ENCODE measurements at regions not wholly inside any gene's neighbourhood (a gene's known extent, or its start where the extent isn't known, plus 50 kb on each side); places are given as distances from the start of the nearest gene placed in this dataset.

DNA sequence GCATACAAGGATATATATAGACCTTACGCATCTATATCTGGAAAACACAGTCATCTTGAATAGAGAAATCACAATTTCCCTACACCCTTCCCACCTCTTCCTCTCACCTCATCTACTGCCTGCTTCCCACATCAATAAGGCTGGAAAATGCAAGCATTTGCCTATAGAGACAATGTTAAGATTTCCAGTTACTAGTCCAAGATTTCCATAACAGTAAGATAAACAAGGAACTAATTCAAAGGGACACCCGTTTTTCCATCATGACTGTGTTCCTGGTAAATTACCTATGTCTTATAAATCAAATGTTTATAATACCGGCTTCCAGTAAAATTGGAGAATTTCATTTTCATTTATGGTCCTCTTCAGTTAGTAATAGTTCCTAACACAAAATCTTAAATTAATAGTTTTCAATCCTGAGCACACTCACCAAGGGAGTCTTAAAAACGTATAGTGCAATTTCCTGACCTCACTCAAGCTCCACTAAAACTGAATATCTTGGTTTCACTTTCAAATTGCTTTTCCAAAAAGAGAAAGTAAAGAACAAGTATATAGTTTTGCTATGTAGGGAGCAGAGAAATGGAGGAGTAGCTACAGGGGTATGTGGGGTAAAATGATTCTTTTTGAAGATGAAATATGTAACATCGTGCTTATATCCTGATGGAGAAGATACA, 398.7 kb downstream of the PLPP3 start:
- DNase-seq: no peak

DNA sequence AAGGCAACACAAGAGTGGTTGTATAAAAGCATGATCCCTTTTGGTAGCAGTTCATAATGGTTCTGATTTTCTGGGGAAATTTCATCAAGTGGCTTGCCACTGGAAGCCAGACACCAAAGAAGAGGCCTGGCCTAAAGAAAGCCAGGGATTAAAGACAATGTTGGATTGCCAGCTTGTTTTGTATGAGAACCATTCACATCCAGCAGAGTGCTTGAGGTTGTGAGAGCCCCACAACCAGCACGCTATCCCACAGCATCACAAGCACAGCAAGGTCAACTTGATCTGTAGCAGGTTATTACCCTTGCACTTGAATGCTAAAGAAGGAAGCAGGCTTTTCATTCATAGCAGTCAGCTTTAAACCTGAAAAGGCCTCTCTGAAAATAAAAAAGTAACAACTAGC, 399.8 kb downstream of the PLPP3 start:
- DNase-seq: no peak

DNA sequence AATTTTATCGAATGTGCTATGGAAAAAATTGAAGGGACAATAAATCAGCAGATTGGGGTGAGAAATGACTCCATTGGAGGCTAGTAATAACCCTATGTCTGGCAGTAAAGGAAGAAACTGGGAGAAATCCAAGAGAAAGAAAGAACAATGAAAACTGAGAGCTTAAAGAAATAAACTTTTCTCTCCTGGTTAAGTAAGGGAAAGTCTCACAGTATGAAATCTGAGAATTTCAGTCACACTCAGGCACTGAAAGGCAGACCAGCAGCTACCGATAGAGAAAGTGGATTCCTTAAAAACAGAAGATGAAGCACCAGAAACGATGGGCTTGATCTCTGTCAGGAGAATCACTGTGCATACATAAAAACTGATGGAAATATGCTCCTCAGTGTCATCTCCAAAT, 404.2 kb downstream of the PLPP3 start:
- no peak for DNase-seq

DNA sequence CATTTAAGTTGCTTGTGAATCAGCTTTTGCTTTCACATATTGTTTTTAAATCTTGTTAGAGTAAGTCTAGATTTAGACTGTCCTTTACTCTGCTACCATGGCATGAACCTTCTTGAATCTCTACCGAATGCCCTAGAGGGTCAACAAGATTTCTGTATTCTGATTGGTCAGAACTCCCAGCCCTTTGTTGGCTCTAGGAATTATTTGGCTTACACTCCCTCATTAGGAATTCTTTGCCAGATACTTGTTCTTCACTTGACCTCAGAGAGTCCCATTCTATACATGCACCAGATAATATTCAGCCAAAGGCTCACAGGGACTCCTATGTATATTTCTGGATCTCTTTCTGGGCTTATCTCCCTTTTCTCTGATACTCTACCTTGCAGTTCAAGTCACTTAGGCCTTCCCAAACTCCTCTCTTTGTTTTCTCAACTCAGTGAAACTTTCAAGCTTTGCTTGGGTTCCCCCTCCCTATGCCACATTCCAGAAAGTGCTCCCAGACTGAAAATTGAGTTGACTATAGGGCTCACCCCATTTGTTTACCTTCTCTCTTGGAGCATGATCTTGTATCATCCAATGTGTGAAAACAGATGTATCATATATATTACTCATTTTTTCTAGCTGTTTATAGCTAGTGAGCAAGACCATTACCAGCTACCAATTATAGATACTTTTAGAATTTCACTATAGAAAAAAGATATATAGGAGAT, 405.0 kb downstream of the PLPP3 start:
- DNase-seq: no peak

DNA sequence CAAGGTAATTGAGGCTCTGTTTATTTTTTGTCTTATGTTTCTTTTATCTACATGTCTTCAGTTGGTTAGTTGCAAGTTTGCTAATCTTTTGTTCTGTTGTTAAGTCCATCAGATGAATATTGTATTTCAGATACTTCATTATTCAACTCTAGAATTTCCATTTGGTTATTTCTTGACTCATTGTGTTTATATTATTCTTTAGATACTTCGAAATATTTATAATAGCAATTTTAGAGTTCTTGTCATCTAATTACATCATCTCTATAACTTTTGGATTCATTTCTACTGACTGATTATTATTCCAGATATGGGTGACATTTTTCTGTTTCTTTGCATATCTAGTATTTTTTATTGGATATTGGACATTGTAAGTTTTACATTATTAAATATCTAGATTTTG, 405.6 kb downstream of the PLPP3 start:
- DNase-seq: no peak

DNA sequence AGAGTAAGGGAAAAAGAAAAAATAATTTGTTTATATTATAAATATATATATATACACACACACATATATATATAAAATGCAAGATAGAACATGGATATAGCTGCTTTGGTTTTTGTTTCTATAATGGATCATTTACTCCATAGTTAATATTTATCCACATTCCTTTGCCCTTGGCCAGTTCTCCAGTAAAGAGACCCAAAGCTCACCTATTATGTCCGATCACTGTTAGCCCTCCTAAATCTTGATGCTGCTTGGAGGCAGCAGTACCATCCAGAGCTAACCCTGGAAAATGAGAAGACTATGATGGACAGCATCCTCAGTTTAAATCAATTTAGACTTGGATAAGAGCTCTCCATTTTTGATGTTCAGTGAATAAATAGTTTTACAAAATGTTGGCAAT, 407.7 kb downstream of the PLPP3 start:
- DNase-seq: no peak

DNA sequence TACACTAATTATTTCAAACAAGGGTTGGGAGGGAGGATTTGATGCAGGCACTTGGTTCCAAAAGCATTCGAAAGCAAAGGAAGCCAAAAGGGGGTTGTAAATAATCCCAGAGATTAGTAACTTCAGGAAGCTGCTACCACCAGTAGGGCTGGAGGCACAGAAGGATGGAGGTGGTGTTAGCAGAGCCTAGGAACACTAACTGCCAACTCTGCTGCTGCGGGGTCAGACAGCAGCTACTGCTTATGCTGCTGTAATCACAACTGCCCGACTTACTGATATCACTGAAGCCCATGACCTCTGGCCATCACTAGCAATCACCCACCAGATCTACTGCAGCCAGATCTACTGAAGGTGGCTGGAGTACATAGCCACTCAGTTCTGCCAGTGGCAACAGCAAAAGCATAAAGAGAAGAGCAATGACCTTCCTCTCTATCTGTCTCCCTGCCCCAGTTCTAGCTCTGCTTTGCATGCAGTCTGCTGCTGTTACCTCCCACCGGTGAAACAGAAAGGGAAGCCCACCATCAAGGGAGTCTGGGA, 408.5 kb downstream of the PLPP3 start:
- no peak for DNase-seq

DNA sequence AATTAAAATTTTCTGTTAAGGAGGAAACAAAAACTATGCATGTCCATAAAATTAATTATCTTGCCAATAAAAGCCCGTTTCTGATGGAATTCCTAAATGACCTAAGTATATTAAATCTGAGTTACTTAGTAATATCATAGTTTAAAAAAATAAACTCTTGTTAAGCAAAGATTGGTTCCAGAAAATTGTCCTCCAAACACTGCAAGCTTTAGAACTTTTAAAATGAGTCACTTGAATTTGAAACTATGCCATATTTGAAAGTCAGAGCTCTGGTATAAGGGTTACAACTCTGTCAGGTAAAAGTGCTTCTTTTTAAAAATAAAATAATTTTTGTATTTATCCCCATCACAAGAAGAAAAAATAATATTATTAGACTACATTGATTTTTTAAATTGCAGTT, 409.5 kb downstream of the PLPP3 start:
- DNase-seq: no peak

DNA sequence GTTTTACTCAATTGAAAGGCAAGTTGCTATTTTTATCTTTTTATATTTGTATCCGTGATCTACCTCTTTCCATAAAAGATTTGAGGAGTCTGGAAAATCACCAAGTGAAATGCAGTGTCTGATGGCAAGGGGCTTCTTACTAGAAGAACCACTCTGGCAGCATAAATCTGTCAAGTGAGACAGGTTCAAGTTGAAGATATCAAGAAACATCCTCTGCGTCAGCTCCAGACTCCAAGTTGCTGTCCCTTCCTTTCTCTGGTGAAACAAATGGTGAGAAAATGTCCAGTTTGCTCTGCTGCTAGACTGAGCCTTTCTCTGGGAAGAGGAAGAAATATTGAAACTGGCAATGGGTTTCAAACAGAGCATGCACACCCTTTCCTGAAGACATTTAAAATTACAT, 411.2 kb downstream of the PLPP3 start:
- no peak for DNase-seq

DNA sequence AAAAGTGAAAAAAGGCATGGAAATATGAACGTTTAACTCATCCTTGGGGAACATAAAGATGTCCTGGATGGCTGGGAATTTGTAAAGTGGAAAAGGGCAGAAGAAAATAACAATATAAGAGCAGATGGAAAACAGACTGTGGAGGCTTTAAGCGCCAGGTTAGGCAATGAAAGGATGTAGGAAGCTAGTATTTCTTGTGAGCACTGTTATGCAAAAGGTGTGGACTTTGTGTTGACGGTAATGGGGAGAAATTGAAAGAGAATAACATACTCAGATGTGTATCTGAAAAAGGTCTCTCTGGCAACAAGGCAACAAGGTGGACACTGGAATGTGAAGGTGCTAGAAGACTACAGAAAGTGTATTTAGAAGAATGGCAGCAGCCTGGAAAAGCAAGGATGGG, 411.8 kb downstream of the PLPP3 start:
- DNase-seq: no peak

DNA sequence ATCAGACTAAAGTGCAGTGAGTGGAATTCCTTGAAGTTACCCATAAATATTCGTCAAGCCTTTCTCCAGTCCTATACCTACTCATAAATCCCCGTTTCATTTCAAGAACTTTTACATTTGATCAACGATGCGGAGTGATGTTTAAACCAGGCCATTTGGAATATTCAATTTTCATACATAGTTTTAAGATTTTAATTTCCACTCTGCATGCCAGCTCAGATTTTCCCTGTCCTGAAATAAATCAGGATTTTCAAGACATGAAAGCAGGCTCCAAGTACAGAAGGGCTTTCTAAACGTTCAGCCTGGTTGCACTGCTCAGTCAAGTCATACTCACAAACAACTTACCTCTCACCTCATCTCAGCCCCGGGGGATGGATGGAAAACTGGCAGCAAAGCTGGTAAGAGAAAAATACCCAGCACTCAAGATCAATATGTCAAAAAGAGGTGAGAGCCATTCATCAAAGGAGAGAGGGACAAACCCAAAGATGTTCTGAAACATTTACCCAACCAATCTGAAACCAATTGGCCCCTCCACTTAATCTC, 418.5 kb downstream of the PLPP3 start:
- DNase-seq: no peak

DNA sequence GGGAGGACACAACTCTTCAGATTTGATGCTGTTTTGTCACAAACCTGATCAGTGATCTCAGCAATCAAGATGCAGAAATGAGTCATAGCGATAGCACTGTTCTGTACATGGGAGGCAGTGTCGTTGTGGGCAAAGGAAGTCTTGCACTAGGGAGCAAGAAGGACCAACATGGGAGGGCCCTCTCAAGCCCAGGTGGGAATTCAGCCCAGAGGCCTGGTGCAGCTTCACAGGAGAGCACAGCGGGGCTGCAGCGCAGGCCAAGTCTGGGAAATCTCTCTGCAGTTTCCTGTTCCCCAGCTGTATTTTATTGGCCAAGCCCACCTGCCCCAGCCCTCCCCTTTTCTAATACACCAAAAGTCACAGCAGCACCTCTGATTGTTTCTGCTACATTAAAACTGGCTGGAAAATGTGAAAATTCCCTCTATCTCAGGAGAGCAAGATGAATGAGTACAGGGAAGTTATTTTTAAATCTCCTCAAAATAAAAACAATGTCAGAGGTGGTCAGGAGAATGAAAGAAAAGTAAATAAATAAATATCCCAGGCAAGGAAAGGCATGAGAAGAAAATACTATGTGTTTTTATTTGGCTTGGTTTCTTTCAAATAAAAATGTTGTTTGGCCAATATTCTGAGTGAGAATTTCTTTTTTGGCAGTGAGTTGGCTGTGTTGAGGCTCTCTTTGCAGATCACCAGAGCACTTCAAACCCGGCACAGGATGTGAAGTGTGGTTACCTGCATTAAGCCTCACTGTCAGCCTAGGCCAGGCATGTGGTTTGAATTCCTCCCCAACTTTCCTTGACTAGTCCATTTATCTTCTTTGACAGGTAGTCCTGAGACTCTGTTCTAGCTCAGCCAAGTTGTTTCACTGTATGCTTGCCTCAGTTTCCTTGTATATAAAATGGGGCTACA, 422.1 kb downstream of the PLPP3 start:
- DNase-seq: no peak

DNA sequence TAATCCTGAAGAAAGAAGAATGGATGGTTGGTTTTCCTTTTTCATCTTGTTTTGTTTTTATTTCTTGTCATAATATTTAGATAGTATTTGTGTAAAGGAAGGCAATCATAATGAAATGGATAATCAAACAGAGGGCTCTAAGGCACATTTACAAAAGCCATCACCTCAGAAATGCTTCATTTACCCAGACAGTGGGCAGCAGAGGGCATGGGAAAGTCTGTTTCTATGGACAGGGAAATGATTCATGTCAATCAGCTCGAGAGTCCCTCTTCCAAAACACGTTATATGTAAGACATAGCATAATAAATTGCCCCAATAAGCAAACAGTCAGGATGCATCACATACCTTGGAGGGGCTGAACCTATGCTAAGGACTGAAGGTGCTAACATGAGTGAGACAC, 426.1 kb downstream of the PLPP3 start:
- peak; percentile 94 for DNase-seq

DNA sequence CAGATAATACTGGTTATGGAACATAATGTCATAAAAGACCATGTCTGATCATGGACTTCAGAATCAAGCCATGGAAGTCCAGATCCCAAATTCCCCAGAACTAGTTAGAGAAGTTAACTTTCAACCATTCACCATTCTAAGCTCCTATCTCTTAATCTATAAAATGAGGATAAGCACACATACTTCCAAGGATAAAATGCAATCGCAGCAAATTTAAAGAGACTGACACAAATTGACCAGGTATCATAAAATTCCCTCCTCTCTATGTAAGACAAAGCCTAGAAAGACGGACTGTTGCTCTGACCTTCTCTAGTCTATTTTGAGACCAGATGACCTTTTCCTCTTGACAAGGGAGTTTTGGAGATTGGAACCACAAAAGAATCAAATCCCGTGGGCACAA, 426.7 kb downstream of the PLPP3 start:
- no peak for DNase-seq

DNA sequence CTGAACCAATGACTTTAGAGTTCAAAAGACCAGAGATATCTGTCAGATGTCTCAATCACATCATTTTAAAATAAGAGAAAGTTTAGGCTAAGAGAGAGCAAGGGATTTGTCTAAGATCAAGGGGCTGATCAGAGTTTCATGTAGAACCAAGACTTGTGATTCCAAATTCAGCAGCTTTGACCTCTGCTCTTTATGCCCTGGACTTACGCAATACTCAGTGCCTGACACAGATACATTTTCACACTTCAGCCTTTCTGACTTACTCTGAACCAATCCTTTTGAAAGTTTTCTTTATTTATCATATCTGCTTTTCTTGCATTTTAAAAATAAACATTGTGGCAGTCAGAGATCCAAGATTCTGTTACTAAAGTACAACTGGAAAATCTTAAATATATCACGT, 428.0 kb downstream of the PLPP3 start:
- DNase-seq: no peak

DNA sequence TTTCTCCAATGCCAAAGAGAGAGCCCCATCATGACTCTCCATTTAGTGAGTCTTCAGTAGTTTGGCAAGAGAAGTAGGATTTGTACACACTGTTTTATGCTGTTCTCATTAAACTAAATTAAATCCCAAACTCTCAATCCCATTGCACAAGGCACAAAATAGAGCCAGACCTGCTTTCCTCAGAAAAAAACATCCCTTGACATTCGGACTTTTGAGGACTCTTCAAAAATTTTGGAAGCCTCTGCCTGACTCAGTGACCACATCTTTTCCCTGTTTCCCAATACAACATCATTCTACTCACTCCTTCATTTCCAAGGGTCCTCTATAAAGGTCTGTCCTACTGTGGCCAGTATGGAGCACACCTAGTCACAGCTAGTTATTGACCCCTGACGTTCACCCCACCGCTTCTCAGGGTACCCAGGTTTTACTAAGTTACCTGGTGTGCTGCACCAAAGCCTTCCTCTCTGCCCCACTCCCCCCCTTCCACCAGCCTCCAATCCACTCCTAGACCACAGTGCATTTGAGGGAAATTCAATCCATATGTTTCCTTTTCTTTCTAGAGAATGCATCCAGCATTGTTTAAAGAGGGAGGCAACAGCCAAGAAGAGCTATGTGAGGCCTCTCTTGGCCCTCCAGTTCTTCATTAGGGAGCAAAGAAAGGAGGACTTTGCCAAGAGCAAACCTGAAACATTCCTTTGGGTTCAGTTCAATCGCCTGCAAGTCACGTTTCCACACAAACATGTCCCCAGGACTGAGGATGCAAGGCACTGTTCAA, 428.7 kb downstream of the PLPP3 start:
- DNase-seq: no peak

DNA sequence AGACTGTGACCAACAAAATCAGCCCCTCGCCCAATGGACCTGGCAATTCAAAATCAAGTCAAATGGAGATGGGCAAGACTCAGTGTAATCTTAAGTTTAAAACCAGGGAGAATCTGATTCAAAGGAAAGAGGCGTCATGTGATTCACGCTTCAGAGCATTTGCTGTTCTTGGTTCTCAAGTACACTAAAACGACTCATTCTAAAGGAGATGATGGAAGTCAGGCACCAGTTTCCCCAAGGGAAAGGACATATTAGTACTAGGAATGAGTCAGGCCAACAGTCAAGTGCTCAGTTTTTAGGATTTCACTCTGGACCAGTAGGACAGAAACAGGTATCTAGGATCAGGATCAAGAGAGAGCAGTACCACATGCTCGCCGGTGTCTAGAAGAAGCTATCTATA, 429.6 kb downstream of the PLPP3 start:
- DNase-seq: no peak

DNA sequence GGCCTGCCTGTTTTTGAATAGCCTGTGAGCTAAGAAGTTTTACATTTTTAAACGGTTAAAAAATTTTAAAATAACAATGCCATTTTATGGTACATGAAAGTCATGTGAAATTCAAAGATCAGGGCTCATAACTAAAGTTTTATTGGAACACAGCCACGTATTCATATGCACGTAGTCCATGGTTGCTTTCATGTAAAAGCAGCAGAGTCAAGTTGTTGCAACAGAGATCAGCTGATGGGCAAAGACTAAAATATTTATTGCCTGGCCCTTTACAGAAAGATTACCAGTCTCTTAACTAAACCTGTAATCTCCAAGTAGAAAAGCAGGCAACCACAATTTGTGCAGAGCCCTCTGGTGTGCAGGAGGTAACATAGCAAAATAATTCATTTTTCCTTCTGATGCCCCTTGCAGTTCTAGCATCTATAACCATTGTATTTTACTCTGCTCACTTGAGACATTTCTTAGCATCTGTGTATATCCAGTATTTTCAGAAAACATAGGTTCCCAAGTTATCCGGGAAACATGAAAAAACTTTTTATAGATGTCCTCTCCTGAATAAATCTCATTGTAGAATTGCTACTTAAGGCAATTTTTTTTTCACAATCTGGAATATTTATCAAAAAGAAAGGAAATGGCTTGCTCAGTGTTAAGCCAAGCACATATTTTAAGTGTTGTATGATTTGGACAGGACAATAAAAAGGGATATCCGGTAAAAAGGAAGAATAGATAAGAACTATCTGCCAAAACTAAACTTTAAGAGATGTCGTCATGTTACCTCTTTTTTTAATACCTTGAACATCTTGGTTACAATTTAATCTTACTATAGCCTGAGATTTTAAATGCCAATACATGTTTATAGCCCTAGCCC, 430.8 kb downstream of the PLPP3 start:
- DNase-seq: no peak

DNA sequence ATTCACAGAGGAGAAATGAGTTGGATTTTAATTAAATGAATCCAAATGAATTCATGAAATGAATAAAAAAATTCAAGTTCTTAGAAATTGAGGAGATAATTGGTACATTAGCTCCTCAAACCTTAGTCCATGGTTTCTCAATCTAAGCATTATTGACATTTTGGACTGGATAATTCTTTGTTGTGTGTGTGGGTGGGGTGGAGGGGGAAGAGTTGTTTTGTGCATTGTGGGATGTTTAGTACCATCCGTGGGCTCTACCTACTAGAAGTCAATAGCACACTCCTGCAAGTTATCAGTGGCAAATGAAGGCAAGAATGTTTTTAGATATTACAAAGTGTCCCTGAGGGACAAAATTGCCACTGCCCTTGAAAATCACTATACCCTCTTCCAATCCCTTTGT, 431.9 kb downstream of the PLPP3 start:
- DNase-seq: no peak

DNA sequence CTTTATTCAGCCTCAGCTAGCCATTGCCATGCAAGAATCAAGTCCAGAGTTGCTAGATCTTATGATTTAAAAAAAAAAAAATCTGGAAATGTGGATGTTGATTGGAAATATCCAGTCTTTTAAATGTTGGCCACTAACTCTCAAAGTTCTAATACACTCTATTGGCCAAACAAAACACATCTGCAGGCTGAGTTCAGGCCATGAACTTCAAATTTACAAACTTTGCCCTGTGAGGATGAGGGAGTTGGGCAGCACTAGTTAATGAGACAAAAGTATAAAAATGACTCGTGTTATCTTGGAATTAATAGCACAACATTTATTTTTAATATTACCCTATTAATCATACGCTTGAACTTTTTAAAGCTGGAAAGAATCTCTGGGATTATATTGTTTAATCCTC, 432.3 kb downstream of the PLPP3 start:
- DNase-seq: no peak

DNA sequence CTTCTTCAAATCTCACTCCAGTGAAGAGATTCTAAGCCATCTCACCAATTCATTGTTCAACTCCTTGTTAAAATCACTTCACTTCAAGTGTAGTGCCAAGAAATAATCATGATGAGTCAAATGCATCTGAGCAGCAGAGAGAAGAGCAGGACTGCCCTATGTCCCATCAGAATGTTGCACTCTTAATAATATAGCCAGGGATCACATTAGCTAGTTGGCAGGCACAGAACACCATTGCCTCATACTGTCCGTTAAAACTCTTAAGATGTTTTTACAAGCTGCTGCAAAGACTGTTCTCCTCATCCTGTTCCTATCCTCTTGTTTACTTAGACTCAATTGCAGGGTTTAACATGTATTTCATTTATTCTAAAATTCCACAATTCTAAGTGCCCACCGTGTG, 432.9 kb downstream of the PLPP3 start:
- DNase-seq: no peak

DNA sequence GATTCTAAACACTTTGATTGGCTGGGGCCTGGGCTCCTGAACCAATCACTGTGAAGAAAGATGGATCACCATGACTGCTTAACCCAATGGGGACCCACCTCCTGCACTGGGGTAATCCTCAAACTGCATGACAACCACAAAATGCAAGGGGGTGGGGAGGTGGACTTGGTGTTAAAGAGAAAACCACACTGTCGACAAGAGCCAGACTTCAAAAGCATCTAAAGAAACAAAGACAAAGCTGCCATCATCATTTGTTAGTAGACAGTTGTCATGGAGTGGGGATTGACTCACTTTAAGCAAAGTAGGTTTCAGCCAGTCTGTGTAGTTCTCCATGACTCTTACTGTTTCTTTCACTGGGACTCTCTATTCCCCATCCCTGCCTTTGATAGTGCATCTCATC, 433.8 kb downstream of the PLPP3 start:
- DNase-seq: no peak

All from NCI-H748 treated with DMSO at 0.1 percent for 48 hours (cell line).